T-cell (primary cell): ENCODE measurements at regions not wholly inside any gene's neighbourhood (a gene's known extent, or its start where the extent isn't known, plus 50 kb on each side); places are given as distances from the start of the nearest gene placed in this dataset.

Experiments used
- ATAC-seq, 4 experiments: fragments of 200-7000 bp in 3 of 4; fragments of 150-1000 bp in 1 of 4; cut with Tn5 transposase; replicated peaks in 1 of 4; 1 replicate in 3 of 4; 2 replicates in 1 of 4; pipeline ENCODE4 v1.10.0; 2021; ENCODE audit warnings: moderate library complexity in 3 of 4, mild to moderate bottlenecking in 2 of 4, moderate number of reproducible peaks in 1 of 4
- CTCF ChIA-PET, 2 donors: fragments of 300-600 bp; sonication (Branson Sonifier 250); formaldehyde crosslinking; loops; one replicate each; lab custom pipeline; 2022; ENCODE audit warnings: antibody characterized with exemption in 2 of 2; lab: Charles Lee
- POLR2A ChIA-PET, 2 donors: fragments of 300-600 bp; sonication (Branson Sonifier 250); formaldehyde crosslinking; loops; one replicate each; lab custom pipeline; 2022; ENCODE audit warnings: antibody characterized with exemption in 2 of 2; lab: Charles Lee
- DNase-seq, 35 experiments: peaks; one replicate each; pipeline versions ENCODE4 v3.0.0 to v3.0.0-alpha.2; 2013 to 2023
- H3K27ac ChIP-seq: one replicate; pipeline ENCODE4 v1.5.1; 2013; ENCODE audit warnings: low read length
- H3K27me3 ChIP-seq, 2 experiments: replicated peaks in 1 of 2; 1 replicate in 1 of 2; 2 replicates in 1 of 2; pipeline versions ENCODE4 v1.6.1 to v1.7.0; 2013; ENCODE audit warnings: low read length in 1 of 2, mixed read lengths in 1 of 2; ENCODE audit not compliant: control insufficient read depth in 2 of 2, insufficient read depth in 2 of 2; ENCODE audit errors: extremely low read depth in 1 of 2
- H3K36me3 ChIP-seq, 2 donors: 1 replicate in 1 of 2; 2 replicates in 1 of 2; pipeline versions ENCODE4 v1.6.1 to v1.7.0; 2013; ENCODE audit warnings: low read length in 1 of 2; ENCODE audit not compliant: control insufficient read depth in 2 of 2, insufficient read depth in 1 of 2; ENCODE audit errors: extremely low read depth in 1 of 2
- H3K4me1 ChIP-seq, 2 experiments: 1 replicate in 1 of 2; 2 replicates in 1 of 2; pipeline versions ENCODE4 v1.6.1 to v1.7.0; 2013; ENCODE audit warnings: low read length in 2 of 2, mixed read lengths in 1 of 2; ENCODE audit not compliant: insufficient read depth in 2 of 2, control insufficient read depth in 1 of 2; ENCODE audit errors: extremely low read depth in 1 of 2
- H3K4me3 ChIP-seq, 2 donors: 1 replicate in 1 of 2; 2 replicates in 1 of 2; pipeline versions ENCODE4 v1.5.1 to v1.7.0; 2013; ENCODE audit warnings: mild to moderate bottlenecking in 2 of 2, low read length in 1 of 2, moderate library complexity in 1 of 2; ENCODE audit not compliant: control insufficient read depth in 1 of 2; ENCODE audit errors: extremely low read depth in 1 of 2
- H3K9me3 ChIP-seq: 2 replicates; pipeline ENCODE4 v1.7.0; 2013
- H3K27ac Mint-ChIP-seq, 2 donors: one replicate each; pipeline ENCODE4 v1.8.0; 2020 to 2021; ENCODE audit warnings: mild to moderate bottlenecking in 2 of 2, mixed read lengths in 2 of 2
- H3K27me3 Mint-ChIP-seq, 2 donors: one replicate each; pipeline ENCODE4 v1.8.0; 2021 to 2022; ENCODE audit warnings: mixed read lengths in 2 of 2
- H3K36me3 Mint-ChIP-seq: one replicate; pipeline ENCODE4 v1.8.0; 2021; ENCODE audit warnings: mixed read lengths
- H3K4me1 Mint-ChIP-seq, 3 donors: one replicate each; pipeline ENCODE4 v1.8.0; 2020 to 2022; ENCODE audit warnings: mixed read lengths in 3 of 3, mild to moderate bottlenecking in 1 of 3
- H3K4me3 Mint-ChIP-seq, 3 donors: one replicate each; pipeline ENCODE4 v1.8.0; 2020 to 2022; ENCODE audit warnings: mild to moderate bottlenecking in 3 of 3, mixed read lengths in 3 of 3, moderate library complexity in 3 of 3
- H3K9me3 Mint-ChIP-seq, 3 donors: one replicate each; pipeline ENCODE4 v1.8.0; 2020 to 2022; ENCODE audit warnings: mixed read lengths in 3 of 3
- WGBS: methylation state at CpG from one replicate; pipeline ENCODE4 v1.1.5; 2013; ENCODE audit warnings: missing lambda C conversion rate; ENCODE audit not compliant: insufficient coverage; 5-methylcytosine and 5-hydroxymethylcytosine counted together

DNA sequence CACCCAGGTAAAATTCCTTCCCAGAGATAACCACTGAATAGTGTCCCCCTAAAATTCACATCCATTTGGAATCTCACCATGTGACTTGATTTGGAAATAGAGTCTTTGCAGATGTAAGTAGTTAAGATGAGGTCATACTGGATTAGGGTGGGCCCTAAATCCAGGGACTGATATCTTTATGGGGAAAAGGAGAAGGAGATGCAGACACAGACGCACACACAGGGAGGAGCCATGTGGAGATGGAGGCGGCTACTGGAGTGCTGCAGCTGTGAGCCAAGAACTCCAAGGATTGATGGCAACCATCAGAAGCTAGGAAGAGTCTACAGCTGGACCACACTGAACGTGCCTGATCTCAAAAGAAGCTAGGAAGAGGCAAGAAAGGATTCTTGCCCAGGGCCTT, 96.6 kb upstream of the SRD5A3 start:
- Mint-ChIP-seq H3K27me3 (peaks cover 0 to 18% of the 10 kb centered on the region in 2 donors), H3K36me3 (no peaks in the 10 kb centered on the region), H3K4me1 (no peaks in the 10 kb centered on the region), H3K27ac (no peak overlapping the region), H3K9me3 (no peaks in the 10 kb centered on the region), H3K4me3 (no peak overlapping the region)
- DNase-seq (no peak), ATAC-seq (no peak)
- no peaks in the 10 kb centered on the region for H3K36me3 ChIP-seq
- H3K9me3 ChIP-seq, result no peaks in the 10 kb centered on the region
- no peak overlapping the region for H3K27ac ChIP-seq
- ChIA-PET POLR2A (no interaction called here), CTCF (no interaction called here)
- WGBS, result 67% methylated on average over 3 of the region's 3 CpGs
- peaks cover 0 to 2% of the 10 kb centered on the region in 2 experiments for H3K27me3 ChIP-seq
- no peak overlapping the region for H3K4me3 ChIP-seq
- H3K4me1 ChIP-seq, result no peaks in the 10 kb centered on the region

DNA sequence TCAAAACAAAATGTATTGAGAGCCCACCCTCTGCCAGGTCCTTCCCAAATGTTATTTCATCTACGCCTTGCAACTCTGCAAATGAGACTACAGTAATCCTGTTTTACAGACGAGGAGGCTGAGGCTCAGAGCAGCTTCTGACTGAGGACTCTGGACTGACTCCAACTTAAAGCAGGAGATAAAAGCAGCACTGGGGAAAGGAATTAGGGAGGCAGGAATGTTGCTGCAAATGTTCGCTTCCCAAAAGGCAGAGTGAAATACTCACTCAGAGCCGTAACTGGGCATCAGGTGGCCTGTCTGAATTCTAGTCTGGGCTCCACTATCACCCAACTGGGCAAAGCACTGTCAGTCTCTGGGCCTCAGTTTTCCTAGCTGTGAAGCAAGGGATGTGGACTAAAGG, 94.7 kb upstream of the SRD5A3 start:
- no peaks in the 10 kb centered on the region for H3K4me1 Mint-ChIP-seq
- ChIA-PET CTCF (interaction anchor here in 1 of 2 donors (1.0 kb wide), 1 partner anchor 12 kb away, joined by 3 read pairs; no protein-coding TSS in a partner anchor), POLR2A (no interaction called here)
- 83% methylated on average over 4 of the region's 4 CpGs for WGBS
- Histone ChIP-seq H3K4me3 (no peak overlapping the region), H3K9me3 (no peaks in the 10 kb centered on the region), H3K4me1 (no peaks in the 10 kb centered on the region), H3K36me3 (no peaks in the 10 kb centered on the region), H3K27ac (no peak overlapping the region), H3K27me3 (no peaks in the 10 kb centered on the region)
- DNase-seq (no peak), ATAC-seq (no peak)
- H3K4me3 Mint-ChIP-seq, result no peak overlapping the region
- H3K9me3 Mint-ChIP-seq, result no peaks in the 10 kb centered on the region
- peaks cover 0 to 14% of the 10 kb centered on the region in 2 donors for H3K27me3 Mint-ChIP-seq
- no peaks in the 10 kb centered on the region for H3K36me3 Mint-ChIP-seq
- H3K27ac Mint-ChIP-seq, result no peak overlapping the region

DNA sequence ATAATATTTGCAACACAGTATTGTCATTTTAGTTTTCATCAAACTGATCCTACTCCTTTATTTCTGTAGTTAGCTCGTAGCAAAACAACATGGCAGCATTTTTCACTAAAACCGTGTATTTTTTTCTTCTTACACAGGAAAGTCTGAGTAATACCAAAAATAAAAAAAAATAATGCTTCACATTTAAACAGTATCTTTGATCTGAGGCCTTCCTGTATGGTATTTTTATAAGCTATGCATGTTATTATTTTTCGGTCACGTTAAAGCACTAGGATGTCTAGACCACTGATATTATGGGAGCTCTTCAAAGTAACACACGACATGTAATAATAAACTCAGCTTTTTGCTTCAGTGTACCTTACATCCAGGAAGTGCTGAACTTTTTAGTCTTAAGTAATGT, 94.1 kb upstream of the SRD5A3 start:
- CTCF ChIA-PET, result interaction anchor here in 1 of 2 donors (1.0 kb wide), 1 partner anchor 12 kb away, joined by 3 read pairs; no protein-coding TSS in a partner anchor
- Mint-ChIP-seq H3K4me3 (no peak overlapping the region), H3K36me3 (no peaks in the 10 kb centered on the region), H3K27me3 (peaks cover 0 to 14% of the 10 kb centered on the region in 2 donors), H3K9me3 (no peaks in the 10 kb centered on the region), H3K4me1 (no peaks in the 10 kb centered on the region), H3K27ac (no peak overlapping the region)
- H3K36me3 ChIP-seq, result no peaks in the 10 kb centered on the region
- WGBS, result no CpG with 5 or more reads among the region's 5 CpGs
- no peak overlapping the region for H3K4me3 ChIP-seq
- DNase-seq (no peak), ATAC-seq (no peak)
- H3K27ac ChIP-seq, result no peak overlapping the region
- POLR2A ChIA-PET, result no interaction called here
- H3K9me3 ChIP-seq, result no peaks in the 10 kb centered on the region
- H3K27me3 ChIP-seq, result no peaks in the 10 kb centered on the region
- no peaks in the 10 kb centered on the region for H3K4me1 ChIP-seq

DNA sequence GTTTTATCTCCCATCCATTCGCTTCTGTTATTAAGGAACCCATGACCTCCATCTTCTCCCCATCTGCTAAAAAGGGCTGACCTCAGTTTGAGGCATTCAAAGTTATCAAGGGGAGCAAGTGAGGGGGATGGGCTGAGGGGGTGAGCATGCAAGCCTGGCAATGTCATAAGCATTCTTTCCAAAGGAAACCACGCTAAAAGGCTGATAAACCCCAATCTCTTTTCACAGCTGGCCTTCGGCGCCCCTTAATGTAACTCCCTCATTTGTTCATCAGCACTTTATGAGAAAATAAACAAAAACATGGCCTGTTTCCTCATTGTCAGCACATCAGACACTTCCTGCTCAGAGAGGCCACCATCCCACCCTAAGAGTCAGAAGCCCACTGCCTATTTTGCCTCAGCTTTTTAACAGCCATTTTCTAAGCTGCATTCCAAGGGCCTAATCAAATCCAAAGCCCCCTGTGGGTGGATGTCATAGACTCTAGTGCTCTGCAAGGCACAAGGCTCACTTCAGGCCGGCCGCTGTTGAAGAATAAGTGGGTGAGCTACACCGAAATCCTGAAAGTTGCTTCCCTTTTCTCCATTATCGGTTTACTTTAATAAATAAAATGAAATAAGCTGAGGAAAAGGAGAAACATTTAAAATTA, 92.0 kb upstream of the SRD5A3 start:
- DNase-seq (no peak), ATAC-seq (no peak)
- H3K4me3 Mint-ChIP-seq, result no peak overlapping the region
- Histone ChIP-seq H3K4me1 (no peaks in the 10 kb centered on the region), H3K36me3 (no peaks in the 10 kb centered on the region), H3K4me3 (no peak overlapping the region), H3K27me3 (no peaks in the 10 kb centered on the region), H3K27ac (no peak overlapping the region), H3K9me3 (no peaks in the 10 kb centered on the region)
- no peaks in the 10 kb centered on the region for H3K9me3 Mint-ChIP-seq
- H3K36me3 Mint-ChIP-seq, result no peaks in the 10 kb centered on the region
- no peak overlapping the region for H3K27ac Mint-ChIP-seq
- H3K27me3 Mint-ChIP-seq, result peaks cover 0 to 19% of the 10 kb centered on the region in 2 donors
- ChIA-PET CTCF (no interaction called here), POLR2A (no interaction called here)
- 65% methylated on average over 3 of the region's 8 CpGs for WGBS
- no peaks in the 10 kb centered on the region for H3K4me1 Mint-ChIP-seq

DNA sequence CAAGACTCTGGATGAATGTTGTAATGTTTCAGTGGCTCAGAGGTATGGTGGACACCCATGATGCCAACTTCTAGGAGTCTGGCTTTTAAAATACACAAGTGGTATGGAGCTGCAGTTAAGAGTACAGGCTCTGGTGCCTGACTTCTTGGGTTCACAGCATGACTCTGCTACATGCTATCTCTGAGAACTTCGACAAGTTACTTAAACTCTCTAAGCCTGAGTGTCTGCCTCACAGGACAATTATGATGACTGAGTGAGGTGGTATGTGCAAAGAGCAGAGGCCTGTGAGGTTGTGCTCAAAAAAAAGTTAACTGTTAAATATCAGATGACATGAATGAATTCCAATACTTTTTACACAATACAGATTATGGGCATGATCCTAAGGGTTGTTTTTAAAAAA, 90.9 kb upstream of the SRD5A3 start:
- Histone ChIP-seq H3K27me3 (no peaks in the 10 kb centered on the region), H3K36me3 (no peaks in the 10 kb centered on the region), H3K27ac (no peak overlapping the region), H3K4me1 (no peaks in the 10 kb centered on the region), H3K4me3 (no peak overlapping the region), H3K9me3 (no peaks in the 10 kb centered on the region)
- no peaks in the 10 kb centered on the region for H3K9me3 Mint-ChIP-seq
- no CpG with 5 or more reads among the region's 1 CpG for WGBS
- ChIA-PET POLR2A (no interaction called here), CTCF (no interaction called here)
- H3K27me3 Mint-ChIP-seq, result peaks cover 0 to 15% of the 10 kb centered on the region in 2 donors
- ATAC-seq, result no peak
- no peak overlapping the region for H3K4me3 Mint-ChIP-seq
- H3K27ac Mint-ChIP-seq, result no peak overlapping the region
- H3K36me3 Mint-ChIP-seq, result no peaks in the 10 kb centered on the region
- no peaks in the 10 kb centered on the region for H3K4me1 Mint-ChIP-seq
- no peak for DNase-seq

DNA sequence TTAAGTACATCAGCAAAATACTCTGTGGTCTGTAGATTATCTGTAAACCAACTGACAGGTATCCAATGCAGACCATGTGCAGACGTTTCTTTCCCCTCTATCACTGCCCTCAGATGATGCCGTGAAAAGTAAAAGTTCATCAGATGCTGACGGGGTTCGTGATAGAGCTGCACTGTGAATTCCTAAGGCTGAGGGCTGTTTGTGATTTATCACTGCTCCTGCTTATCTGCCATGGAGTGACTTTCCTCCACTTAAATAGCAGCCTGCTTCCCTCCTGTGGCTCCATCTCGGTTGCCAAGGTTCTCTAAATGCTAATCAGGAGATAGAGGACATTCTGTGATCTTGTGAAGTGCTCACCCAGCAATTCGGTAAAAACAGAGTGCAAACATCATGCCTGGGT, 89.3 kb upstream of the SRD5A3 start:
- H3K9me3 ChIP-seq, result no peaks in the 10 kb centered on the region
- ChIA-PET POLR2A (no interaction called here), CTCF (no interaction called here)
- Mint-ChIP-seq H3K36me3 (no peaks in the 10 kb centered on the region), H3K27ac (no peak overlapping the region), H3K4me3 (no peak overlapping the region), H3K9me3 (no peaks in the 10 kb centered on the region), H3K27me3 (peaks cover 0 to 12% of the 10 kb centered on the region in 2 donors), H3K4me1 (no peaks in the 10 kb centered on the region)
- H3K4me1 ChIP-seq, result no peaks in the 10 kb centered on the region
- DNase-seq (no peak), ATAC-seq (no peak)
- 20% methylated on average over 1 of the region's 6 CpGs for WGBS
- H3K4me3 ChIP-seq, result no peak overlapping the region
- no peaks in the 10 kb centered on the region for H3K27me3 ChIP-seq
- H3K36me3 ChIP-seq, result no peaks in the 10 kb centered on the region
- no peak overlapping the region for H3K27ac ChIP-seq
